ENCODE measurements at regions not wholly inside any gene's neighbourhood (a gene's known extent, or its start where the extent isn't known, plus 50 kb on each side); places are given as distances from the start of the nearest gene placed in this dataset.

- in situ Hi-C loops (cut with MboI; ENCODE audit: low pct_unique_long_range_greater_than_20kb, low sequenced_read_pairs, unreplicated experiment), result no loop called here
- TF ChIP-seq, protein P1, sequence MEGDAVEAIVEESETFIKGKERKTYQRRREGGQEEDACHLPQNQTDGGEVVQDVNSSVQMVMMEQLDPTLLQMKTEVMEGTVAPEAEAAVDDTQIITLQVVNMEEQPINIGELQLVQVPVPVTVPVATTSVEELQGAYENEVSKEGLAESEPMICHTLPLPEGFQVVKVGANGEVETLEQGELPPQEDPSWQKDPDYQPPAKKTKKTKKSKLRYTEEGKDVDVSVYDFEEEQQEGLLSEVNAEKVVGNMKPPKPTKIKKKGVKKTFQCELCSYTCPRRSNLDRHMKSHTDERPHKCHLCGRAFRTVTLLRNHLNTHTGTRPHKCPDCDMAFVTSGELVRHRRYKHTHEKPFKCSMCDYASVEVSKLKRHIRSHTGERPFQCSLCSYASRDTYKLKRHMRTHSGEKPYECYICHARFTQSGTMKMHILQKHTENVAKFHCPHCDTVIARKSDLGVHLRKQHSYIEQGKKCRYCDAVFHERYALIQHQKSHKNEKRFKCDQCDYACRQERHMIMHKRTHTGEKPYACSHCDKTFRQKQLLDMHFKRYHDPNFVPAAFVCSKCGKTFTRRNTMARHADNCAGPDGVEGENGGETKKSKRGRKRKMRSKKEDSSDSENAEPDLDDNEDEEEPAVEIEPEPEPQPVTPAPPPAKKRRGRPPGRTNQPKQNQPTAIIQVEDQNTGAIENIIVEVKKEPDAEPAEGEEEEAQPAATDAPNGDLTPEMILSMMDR (IDR thresholded peaks at IDR 0.05; ENCODE audit: extremely low read depth, insufficient read depth, missing control alignments), result no peak
- no peak for DNase-seq (ENCODE audit: low spot score)
These were observed 260.3 kb downstream of the TRIM36 start for GRCh38 chr5:114909424-114909823.

DNA sequence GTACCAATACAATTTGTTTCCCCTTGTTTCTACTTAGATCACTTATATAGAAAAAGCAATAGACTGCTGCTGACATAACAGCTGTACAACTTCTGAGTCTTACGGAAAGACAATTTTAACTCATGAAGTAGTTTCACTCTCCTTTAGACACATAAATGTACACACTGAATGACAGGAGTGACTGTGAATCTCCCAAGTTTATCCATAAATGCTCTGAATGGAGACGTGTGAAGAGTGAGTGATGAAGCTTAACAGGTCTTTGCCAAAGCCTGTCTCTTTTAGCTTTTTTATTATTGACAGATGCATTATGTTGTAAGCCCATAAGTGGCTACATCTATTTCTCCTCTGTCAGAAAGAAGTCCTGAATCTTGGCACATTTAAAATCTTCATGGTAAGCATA, 265.9 kb downstream of the TRIM36 start:
- DNase-seq (ENCODE audit: low spot score), result no peak
- in situ Hi-C loops (cut with MboI; ENCODE audit: low pct_unique_long_range_greater_than_20kb, low sequenced_read_pairs, unreplicated experiment), result no loop called here
- TF ChIP-seq, protein P1 (IDR thresholded peaks at IDR 0.05; ENCODE audit: extremely low read depth, insufficient read depth, missing control alignments), result no peak

- DNase-seq (ENCODE audit: low spot score), result no peak
- TF ChIP-seq, protein P1 (IDR thresholded peaks at IDR 0.05; ENCODE audit: extremely low read depth, insufficient read depth, missing control alignments), result no peak
- in situ Hi-C loops (cut with MboI; ENCODE audit: low pct_unique_long_range_greater_than_20kb, low sequenced_read_pairs, unreplicated experiment), result no loop called here
These were observed 271.1 kb downstream of the TRIM36 start for GRCh38 chr5:114898602-114899001.

GRCh38 chr5:114883675-114884074, 286.0 kb downstream of the TRIM36 start:
- in situ Hi-C loops (cut with MboI; ENCODE audit: low pct_unique_long_range_greater_than_20kb, low sequenced_read_pairs, unreplicated experiment), result no loop called here
- TF ChIP-seq, protein P1 (IDR thresholded peaks at IDR 0.05; ENCODE audit: extremely low read depth, insufficient read depth, missing control alignments), result no peak
- no peak for DNase-seq (ENCODE audit: low spot score)

GRCh38 chr5:114859438-114859735, 310.3 kb downstream of the TRIM36 start:
- TF ChIP-seq, protein P1 (IDR thresholded peaks at IDR 0.05; ENCODE audit: extremely low read depth, insufficient read depth, missing control alignments), result no peak
- in situ Hi-C loops (cut with MboI; ENCODE audit: low pct_unique_long_range_greater_than_20kb, low sequenced_read_pairs, unreplicated experiment), result no loop called here
- no peak for DNase-seq (ENCODE audit: low spot score)

- TF ChIP-seq, protein P1 (IDR thresholded peaks at IDR 0.05; ENCODE audit: extremely low read depth, insufficient read depth, missing control alignments), result no peak
- in situ Hi-C loops (cut with MboI; ENCODE audit: low pct_unique_long_range_greater_than_20kb, low sequenced_read_pairs, unreplicated experiment), result no loop called here
- no peak for DNase-seq (ENCODE audit: low spot score)
These were observed 310.9 kb downstream of the TRIM36 start for GRCh38 chr5:114858665-114859437.
